Peyer's patch (tissue), 4 donors: ENCODE measurements at regions not wholly inside any gene's neighbourhood (a gene's known extent, or its start where the extent isn't known, plus 50 kb on each side); places are given as distances from the start of the nearest gene placed in this dataset.
A peak's percentile ranks its signal among the peaks of the same experiment; 100 is the strongest.

ENCODE experiments used
- DNase-seq, 3 donors: peaks; one replicate each; pipeline ENCODE4 v3.0.0-alpha.2; 2017 to 2019
- H3K27ac ChIP-seq, 4 donors: fragments of 200-600 bp; sonication (generic); one replicate each; pipeline ENCODE4 v1.5.1; 2016 to 2019
- H3K27me3 ChIP-seq, 2 donors: fragments of 200-600 bp; sonication (generic); one replicate each; pipeline ENCODE4 v1.5.1; 2019
- H3K36me3 ChIP-seq, 3 donors: fragments of 200-600 bp; sonication (generic); one replicate each; pipeline ENCODE4 v1.5.1; 2016 to 2019
- H3K4me1 ChIP-seq, 4 donors: fragments of 200-600 bp; sonication (generic); one replicate each; pipeline ENCODE4 v1.5.1; 2016 to 2019
- H3K4me3 ChIP-seq, 4 donors: fragments of 200-600 bp; sonication (generic); 1 replicate in 3 of 4; 2 replicates in 1 of 4; pipeline ENCODE4 v1.5.1; 2016 to 2019; ENCODE audit warnings: mild to moderate bottlenecking in 1 of 4
- H3K9me3 ChIP-seq, 4 donors: fragments of 200-600 bp; sonication (generic); one replicate each; pipeline ENCODE4 v1.5.1; 2016 to 2019; ENCODE audit warnings: mild to moderate bottlenecking in 1 of 4
- CTCF ChIP-seq, 6 experiments: fragments of 450-650 bp in 4 of 6; fragments of 200-600 bp in 2 of 6; sonication (generic) in 1 of 6; IDR thresholded peaks; one replicate each; pipeline ENCODE4 v1.5.1; 2017 to 2019; ENCODE audit warnings: antibody characterized with exemption in 6 of 6, mild to moderate bottlenecking in 3 of 6, moderate library complexity in 1 of 6
- POLR2A ChIP-seq, 2 donors: fragments of 450-650 bp; IDR thresholded peaks; one replicate each; pipeline ENCODE4 v1.5.1; 2017; ENCODE audit warnings: antibody characterized with exemption in 2 of 2, mild to moderate bottlenecking in 2 of 2, moderate library complexity in 2 of 2

GRCh38 chr1:94646786-94647555, 105.4 kb upstream of the F3 start:
- no peak for DNase-seq
- H3K27ac ChIP-seq: peak overlapping the region in 2 of 4 donors; percentile 75 to 81
- TF ChIP-seq POLR2A (IDR thresholded peaks at IDR 0.05) (no peak), CTCF (IDR thresholded peaks at IDR 0.05) (no peak)

GRCh38 chr1:94646141-94646643, 104.6 kb upstream of the F3 start:
- H3K27ac ChIP-seq: no peak overlapping the region
- peaks cover 0 to 23% (median 0%) of the 10 kb centered on the region in 4 donors for H3K4me1 ChIP-seq
- no peaks in the 10 kb centered on the region for H3K27me3 ChIP-seq
- H3K36me3 ChIP-seq: no peaks in the 10 kb centered on the region
- H3K4me3 ChIP-seq: no peak overlapping the region
- no peaks in the 10 kb centered on the region for H3K9me3 ChIP-seq
- DNase-seq: no peak
- no peak for TF ChIP-seq CTCF (IDR thresholded peaks at IDR 0.05)
- no peak for TF ChIP-seq POLR2A (IDR thresholded peaks at IDR 0.05)

More at GRCh38 chr1:94646786-94647555, 105.4 kb upstream of the F3 start:
- peaks cover 0 to 18% (median 0%) of the 10 kb centered on the region in 4 donors for H3K4me1 ChIP-seq
- no peaks in the 10 kb centered on the region for H3K27me3 ChIP-seq
- H3K4me3 ChIP-seq: no peak overlapping the region
- H3K36me3 ChIP-seq: no peaks in the 10 kb centered on the region
- no peaks in the 10 kb centered on the region for H3K9me3 ChIP-seq

- no peak overlapping the region for H3K4me3 ChIP-seq
- DNase-seq: no peak
- no peaks in the 10 kb centered on the region for H3K9me3 ChIP-seq
- peaks cover 0 to 23% (median 0%) of the 10 kb centered on the region in 4 donors for H3K4me1 ChIP-seq
- H3K27ac ChIP-seq: peak overlapping the region in 2 of 4 donors; percentile 35 to 71
- H3K27me3 ChIP-seq: no peaks in the 10 kb centered on the region
- TF ChIP-seq POLR2A (IDR thresholded peaks at IDR 0.05) (no peak), CTCF (IDR thresholded peaks at IDR 0.05) (no peak)
- no peaks in the 10 kb centered on the region for H3K36me3 ChIP-seq
These were observed 102.8 kb upstream of the F3 start for GRCh38 chr1:94644352-94644751.

GRCh38 chr1:94643819-94644218, 102.3 kb upstream of the F3 start:
- H3K36me3 ChIP-seq: no peaks in the 10 kb centered on the region
- H3K27ac ChIP-seq: peak overlapping the region in 3 of 4 donors; percentile 25 to 71 (median 35)
- DNase-seq: no peak
- no peak overlapping the region for H3K4me3 ChIP-seq
- no peaks in the 10 kb centered on the region for H3K9me3 ChIP-seq
- TF ChIP-seq CTCF (IDR thresholded peaks at IDR 0.05): no peak
- TF ChIP-seq POLR2A (IDR thresholded peaks at IDR 0.05): no peak
- no peaks in the 10 kb centered on the region for H3K27me3 ChIP-seq
- H3K4me1 ChIP-seq: peaks cover 0 to 21% (median 0%) of the 10 kb centered on the region in 4 donors

- H3K27ac ChIP-seq: no peak overlapping the region
- H3K4me1 ChIP-seq: peaks cover 0 to 11% (median 0%) of the 10 kb centered on the region in 4 donors
- DNase-seq: no peak
- H3K4me3 ChIP-seq: no peak overlapping the region
- H3K27me3 ChIP-seq: no peaks in the 10 kb centered on the region
- TF ChIP-seq CTCF (IDR thresholded peaks at IDR 0.05) (no peak), POLR2A (IDR thresholded peaks at IDR 0.05) (no peak)
- H3K36me3 ChIP-seq: no peaks in the 10 kb centered on the region
- H3K9me3 ChIP-seq: no peaks in the 10 kb centered on the region
These were observed 101.2 kb upstream of the F3 start for GRCh38 chr1:94642617-94643321.
